ENCODE measurements at regions not wholly inside any gene's neighbourhood (a gene's known extent, or its start where the extent isn't known, plus 50 kb on each side); places are given as distances from the start of the nearest gene placed in this dataset.
"Not testable (repeated sequence)": the region's sequence is repeated elsewhere in the genome, so short reads cannot be mapped to it uniquely, and the experiment has no call there.

DNA sequence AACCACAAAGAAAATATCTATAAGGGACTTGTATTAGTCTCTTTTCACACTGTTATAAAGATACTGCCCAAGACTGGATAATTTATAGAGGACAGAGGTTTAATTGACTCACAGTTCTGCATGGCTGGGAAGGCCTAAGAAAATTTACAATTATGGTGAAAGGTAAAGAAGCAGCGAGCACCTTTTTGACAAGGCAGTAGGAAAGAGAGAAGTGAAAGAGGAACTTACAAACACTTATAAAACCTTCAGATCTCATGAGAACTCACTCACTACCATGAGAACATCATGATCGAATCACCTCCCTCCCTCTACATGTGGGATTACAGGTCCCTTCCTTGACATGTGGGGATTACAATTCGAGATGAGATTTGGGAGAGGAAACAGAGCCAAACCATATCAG is 856.0 kb downstream of the TRAM1L1 start:
- Histone ChIP-seq H3K9ac (ENCODE audit: low read depth, low read length) (no peak overlapping the region), H3K27me3 (ENCODE audit: control insufficient read depth, insufficient read depth, low read length) (no peaks in the 10 kb centered on the region), H3K4me1 (ENCODE audit: control insufficient read depth, insufficient read depth, low read length) (no peaks in the 10 kb centered on the region), H3K9me3 (replicated peaks; ENCODE audit: low read length) (peaks cover 4% of the 10 kb centered on the region), H3K36me3 (ENCODE audit: insufficient read depth, low read length) (no peaks in the 10 kb centered on the region), H3K4me3 (ENCODE audit: low read length) (no peak overlapping the region), H3K4me2 (ENCODE audit: low read length) (no peak overlapping the region)

DNA sequence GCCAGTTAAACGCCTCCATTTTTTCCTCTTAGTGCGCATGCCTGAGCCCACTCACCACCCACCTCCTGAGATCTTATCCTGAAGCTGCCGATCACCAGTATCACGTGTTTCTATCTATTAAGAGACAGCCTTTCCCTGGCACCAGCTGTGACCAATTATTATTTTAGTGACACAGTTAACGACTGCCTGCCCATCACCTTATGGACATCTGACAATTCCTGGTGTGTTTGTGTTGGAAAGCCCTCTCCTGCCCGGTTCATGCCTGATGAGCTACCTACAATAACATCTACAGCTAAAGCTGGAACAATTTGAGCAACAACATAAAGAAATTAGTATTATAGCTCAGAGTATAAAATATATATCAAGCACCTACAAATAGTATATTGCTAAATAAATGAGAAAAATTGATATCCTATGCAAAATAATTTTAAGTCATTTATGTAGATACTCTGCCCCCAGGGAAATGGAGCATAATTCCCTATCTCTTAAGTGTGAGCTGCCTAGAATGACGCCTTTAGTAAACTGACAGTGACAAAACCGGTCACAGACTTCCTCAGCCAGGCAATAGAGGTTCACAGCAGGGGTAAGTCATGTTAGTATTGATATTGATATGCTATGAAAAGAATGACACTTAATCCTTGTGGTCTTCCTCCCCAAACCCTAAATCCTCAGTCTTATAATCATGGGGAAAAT is 862.2 kb downstream of the TRAM1L1 start:
- Histone ChIP-seq H3K27me3 (ENCODE audit: control insufficient read depth, insufficient read depth, low read length) (no peaks in the 10 kb centered on the region), H3K4me1 (ENCODE audit: control insufficient read depth, insufficient read depth, low read length) (no peaks in the 10 kb centered on the region), H3K36me3 (ENCODE audit: insufficient read depth, low read length) (no peaks in the 10 kb centered on the region), H3K9ac (ENCODE audit: low read depth, low read length) (no peak overlapping the region), H3K4me2 (ENCODE audit: low read length) (no peak overlapping the region), H3K9me3 (replicated peaks; ENCODE audit: low read length) (peaks cover 4% of the 10 kb centered on the region), H3K4me3 (ENCODE audit: low read length) (no peak overlapping the region)

DNA sequence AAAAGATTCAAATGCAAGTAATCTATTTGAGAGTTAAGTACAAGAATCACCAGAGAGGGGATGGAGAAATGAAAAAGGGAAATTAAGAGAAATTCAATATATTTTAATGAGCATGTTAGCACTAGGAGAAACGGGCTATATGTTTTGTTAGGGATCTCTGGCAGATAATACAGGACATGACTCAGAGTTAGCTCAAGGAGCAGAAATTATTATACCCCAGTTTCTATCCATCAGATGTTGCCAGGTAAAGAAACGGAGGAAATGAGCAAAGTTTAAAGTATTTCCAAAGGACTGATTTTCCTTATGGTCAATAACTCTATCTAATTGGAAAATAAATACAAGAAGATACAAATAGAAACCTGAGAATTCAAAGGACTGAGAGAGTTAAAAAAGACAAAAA is 867.6 kb downstream of the TRAM1L1 start:
- Histone ChIP-seq H3K9me3 (replicated peaks; ENCODE audit: low read length) (peaks cover 3% of the 10 kb centered on the region), H3K36me3 (ENCODE audit: insufficient read depth, low read length) (no peaks in the 10 kb centered on the region), H3K4me2 (ENCODE audit: low read length) (no peak overlapping the region), H3K27me3 (ENCODE audit: control insufficient read depth, insufficient read depth, low read length) (no peaks in the 10 kb centered on the region), H3K4me3 (ENCODE audit: low read length) (no peak overlapping the region), H3K9ac (ENCODE audit: low read depth, low read length) (no peak overlapping the region), H3K4me1 (ENCODE audit: control insufficient read depth, insufficient read depth, low read length) (no peaks in the 10 kb centered on the region)

DNA sequence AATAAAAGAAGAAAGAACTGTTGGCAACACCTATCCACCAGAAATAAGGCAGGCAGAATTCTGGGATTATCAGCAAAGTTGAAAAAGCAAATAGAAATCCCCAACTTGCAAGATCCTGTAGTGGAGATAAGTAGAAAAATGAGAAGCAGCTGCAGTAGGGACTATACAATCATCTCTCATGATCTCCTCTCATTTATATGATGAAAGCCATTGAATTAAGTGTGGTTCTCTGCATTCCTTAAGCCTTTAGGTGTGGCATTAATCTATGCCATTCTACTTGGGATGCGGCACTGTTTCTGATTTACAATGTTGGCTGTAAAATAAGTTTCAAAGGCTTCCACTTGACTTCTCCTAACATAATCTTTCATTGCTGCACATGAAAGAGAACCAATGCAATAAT is 869.8 kb downstream of the TRAM1L1 start:
- Histone ChIP-seq H3K9ac (ENCODE audit: low read depth, low read length) (no peak overlapping the region), H3K4me1 (ENCODE audit: control insufficient read depth, insufficient read depth, low read length) (no peaks in the 10 kb centered on the region), H3K4me2 (ENCODE audit: low read length) (no peak overlapping the region)

DNA sequence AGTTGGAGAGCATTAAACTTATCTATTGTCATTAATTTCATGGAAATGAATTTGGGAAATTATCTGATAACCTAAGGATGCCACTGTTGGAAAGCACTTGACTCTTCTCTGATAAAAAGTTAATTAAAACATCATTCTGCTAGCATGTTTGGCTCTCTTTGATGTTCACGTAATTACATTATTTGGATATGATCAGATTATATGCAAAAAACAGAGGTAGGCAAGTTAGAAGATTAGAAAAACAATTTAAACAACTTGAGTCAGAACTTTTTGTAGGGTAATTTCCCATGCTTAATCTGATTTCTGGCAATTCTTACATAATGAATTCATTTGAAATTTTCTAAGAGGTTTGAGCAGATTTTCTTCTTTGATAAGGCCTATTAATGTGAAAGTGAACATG is 882.9 kb downstream of the TRAM1L1 start:
- H3K4me2 ChIP-seq (ENCODE audit: low read length), result no peak overlapping the region
- no peaks in the 10 kb centered on the region for H3K9me3 ChIP-seq (replicated peaks; ENCODE audit: low read length)
- no peak overlapping the region for H3K4me3 ChIP-seq (ENCODE audit: low read length)
- H3K9ac ChIP-seq (ENCODE audit: low read depth, low read length), result no peak overlapping the region
- no peaks in the 10 kb centered on the region for H3K27me3 ChIP-seq (ENCODE audit: control insufficient read depth, insufficient read depth, low read length)
- H3K4me1 ChIP-seq (ENCODE audit: control insufficient read depth, insufficient read depth, low read length), result no peaks in the 10 kb centered on the region
- no peaks in the 10 kb centered on the region for H3K36me3 ChIP-seq (ENCODE audit: insufficient read depth, low read length)

More for the DNA sequence above, 869.8 kb downstream of the TRAM1L1 start:
- H3K9me3 ChIP-seq (replicated peaks; ENCODE audit: low read length), result peaks cover 3% of the 10 kb centered on the region
- no peaks in the 10 kb centered on the region for H3K36me3 ChIP-seq (ENCODE audit: insufficient read depth, low read length)
- no peak overlapping the region for H3K4me3 ChIP-seq (ENCODE audit: low read length)
- no peaks in the 10 kb centered on the region for H3K27me3 ChIP-seq (ENCODE audit: control insufficient read depth, insufficient read depth, low read length)

DNA sequence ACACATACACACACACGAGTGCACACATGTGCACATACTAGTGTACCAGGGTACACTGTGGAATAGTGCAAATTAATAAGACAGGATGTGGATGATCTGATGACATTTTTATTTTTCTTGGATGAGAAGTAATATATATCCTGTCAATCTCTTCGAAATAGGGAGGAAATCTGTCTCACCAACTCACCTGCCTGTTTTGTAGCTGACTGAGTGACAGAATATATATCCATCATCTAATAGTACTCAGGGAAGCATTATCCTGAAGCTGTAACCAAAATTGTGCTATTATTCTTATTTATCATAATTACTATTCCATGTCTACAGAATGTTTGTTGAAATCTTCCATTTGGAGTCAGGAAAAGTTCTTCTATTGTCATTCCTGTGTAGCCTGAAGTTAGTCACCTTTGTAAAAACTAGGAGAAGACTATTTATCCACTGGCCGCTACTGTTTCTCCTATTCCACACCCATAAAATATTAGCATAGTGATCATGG is 888.0 kb downstream of the TRAM1L1 start:
- Histone ChIP-seq H3K9ac (ENCODE audit: low read depth, low read length) (no peak overlapping the region), H3K9me3 (replicated peaks; ENCODE audit: low read length) (no peaks in the 10 kb centered on the region), H3K27me3 (ENCODE audit: control insufficient read depth, insufficient read depth, low read length) (no peaks in the 10 kb centered on the region), H3K4me3 (ENCODE audit: low read length) (no peak overlapping the region), H3K36me3 (ENCODE audit: insufficient read depth, low read length) (no peaks in the 10 kb centered on the region), H3K4me1 (ENCODE audit: control insufficient read depth, insufficient read depth, low read length) (no peaks in the 10 kb centered on the region), H3K4me2 (ENCODE audit: low read length) (no peak overlapping the region)

DNA sequence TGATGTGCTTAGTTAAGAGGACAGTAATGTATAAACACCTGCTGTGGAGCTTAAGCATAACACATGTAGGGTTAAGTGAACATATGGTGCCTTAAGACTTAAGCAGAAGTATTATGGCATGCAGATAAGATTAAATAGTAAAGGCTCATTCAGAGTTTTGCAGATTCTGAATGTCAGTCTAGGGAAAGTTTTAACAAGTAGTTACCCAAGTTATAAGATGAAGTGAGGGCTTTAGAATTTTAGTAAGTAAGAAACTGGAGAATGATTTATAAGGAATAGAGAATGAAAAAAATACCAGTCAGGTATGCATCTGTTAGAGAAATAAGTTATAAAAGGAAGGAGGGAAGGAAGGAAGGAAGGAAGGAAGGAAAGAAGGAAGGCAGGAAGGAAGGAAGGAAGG is 902.1 kb downstream of the TRAM1L1 start:
- Histone ChIP-seq H3K9ac (ENCODE audit: low read depth, low read length) (no peak overlapping the region), H3K27me3 (ENCODE audit: control insufficient read depth, insufficient read depth, low read length) (no peaks in the 10 kb centered on the region), H3K36me3 (ENCODE audit: insufficient read depth, low read length) (no peaks in the 10 kb centered on the region), H3K4me3 (ENCODE audit: low read length) (no peak overlapping the region), H3K4me1 (ENCODE audit: control insufficient read depth, insufficient read depth, low read length) (no peaks in the 10 kb centered on the region), H3K9me3 (replicated peaks; ENCODE audit: low read length) (peaks cover 5% of the 10 kb centered on the region), H3K4me2 (ENCODE audit: low read length) (no peak overlapping the region)

DNA sequence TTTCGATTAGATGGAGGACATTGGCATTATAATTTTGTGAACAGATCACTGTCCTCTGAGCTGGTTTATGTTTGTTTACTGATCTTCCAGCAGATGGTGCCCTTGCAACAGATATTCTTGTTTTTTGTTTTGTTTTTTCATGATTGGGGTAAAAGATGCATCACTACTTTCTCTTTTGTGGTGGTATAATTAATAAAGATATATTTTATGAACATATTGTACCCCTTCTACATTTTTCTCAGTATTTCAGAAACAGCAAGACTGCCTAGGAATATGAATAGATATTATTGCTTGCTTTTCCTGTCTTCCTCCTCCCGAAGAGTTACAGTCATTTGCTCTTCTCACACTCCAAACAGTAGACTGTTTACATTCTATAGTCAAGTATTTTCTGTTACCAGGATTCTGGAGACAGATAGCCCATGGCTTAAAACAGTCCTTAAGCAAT is 905.2 kb downstream of the TRAM1L1 start:
- Histone ChIP-seq H3K9ac (ENCODE audit: low read depth, low read length) (no peak overlapping the region), H3K27me3 (ENCODE audit: control insufficient read depth, insufficient read depth, low read length) (no peaks in the 10 kb centered on the region)

DNA sequence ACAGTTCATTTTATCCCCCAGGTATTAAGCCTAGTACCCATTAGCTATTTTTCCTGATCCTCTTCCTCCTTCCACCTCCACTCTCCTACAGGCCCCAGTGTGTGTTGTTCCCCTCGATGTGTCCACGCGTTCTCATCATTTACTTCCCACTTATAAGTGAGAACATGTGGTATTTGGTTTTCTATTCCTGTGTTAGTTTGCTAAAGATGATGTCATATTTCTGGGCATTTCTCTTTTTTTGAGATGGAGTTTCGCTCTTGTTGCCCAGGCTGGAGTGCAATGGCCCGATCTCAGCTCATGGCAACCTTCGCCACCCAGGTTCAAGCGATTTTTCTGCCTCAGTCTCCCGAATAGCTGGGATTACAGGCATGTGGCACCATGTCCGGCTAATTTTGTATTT is 934.0 kb downstream of the TRAM1L1 start:
- H3K36me3 ChIP-seq (ENCODE audit: insufficient read depth, low read length); H3K4me2 ChIP-seq (ENCODE audit: low read length); H3K4me3 ChIP-seq (ENCODE audit: low read length); H3K4me1 ChIP-seq (ENCODE audit: control insufficient read depth, insufficient read depth, low read length); H3K9me3 ChIP-seq (replicated peaks; ENCODE audit: low read length); H3K9ac ChIP-seq (ENCODE audit: low read depth, low read length); H3K27me3 ChIP-seq (ENCODE audit: control insufficient read depth, insufficient read depth, low read length): not testable (repeated sequence)

More for the DNA sequence above, 905.2 kb downstream of the TRAM1L1 start:
- Histone ChIP-seq H3K4me1 (ENCODE audit: control insufficient read depth, insufficient read depth, low read length) (no peaks in the 10 kb centered on the region), H3K4me2 (ENCODE audit: low read length) (no peak overlapping the region), H3K4me3 (ENCODE audit: low read length) (no peak overlapping the region), H3K9me3 (replicated peaks; ENCODE audit: low read length) (no peaks in the 10 kb centered on the region), H3K36me3 (ENCODE audit: insufficient read depth, low read length) (no peaks in the 10 kb centered on the region)

DNA sequence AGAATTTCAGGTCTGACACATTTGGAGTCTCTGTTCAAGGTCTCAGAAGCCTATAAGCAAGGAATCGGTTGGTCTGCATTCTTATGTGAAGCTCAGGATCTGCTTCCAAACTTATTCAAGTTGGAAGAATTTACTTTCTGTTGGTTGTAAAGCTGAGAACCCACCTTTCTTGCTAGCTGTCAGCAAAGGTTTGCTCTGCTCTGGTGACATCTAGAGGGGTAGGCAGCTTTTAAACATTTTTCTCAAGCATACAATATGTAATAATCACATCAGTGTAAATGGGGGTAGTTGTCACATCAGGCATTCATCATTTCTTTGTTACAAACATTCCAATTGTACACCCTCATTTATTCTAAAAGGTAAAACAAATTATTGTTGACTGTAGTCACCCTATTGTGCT is 935.2 kb downstream of the TRAM1L1 start:
- Histone ChIP-seq H3K36me3 (ENCODE audit: insufficient read depth, low read length) (no peaks in the 10 kb centered on the region), H3K27me3 (ENCODE audit: control insufficient read depth, insufficient read depth, low read length) (no peaks in the 10 kb centered on the region), H3K4me1 (ENCODE audit: control insufficient read depth, insufficient read depth, low read length) (no peaks in the 10 kb centered on the region), H3K4me3 (ENCODE audit: low read length) (no peak overlapping the region), H3K9me3 (replicated peaks; ENCODE audit: low read length) (no peaks in the 10 kb centered on the region), H3K9ac (ENCODE audit: low read depth, low read length) (no peak overlapping the region), H3K4me2 (ENCODE audit: low read length) (no peak overlapping the region)

DNA sequence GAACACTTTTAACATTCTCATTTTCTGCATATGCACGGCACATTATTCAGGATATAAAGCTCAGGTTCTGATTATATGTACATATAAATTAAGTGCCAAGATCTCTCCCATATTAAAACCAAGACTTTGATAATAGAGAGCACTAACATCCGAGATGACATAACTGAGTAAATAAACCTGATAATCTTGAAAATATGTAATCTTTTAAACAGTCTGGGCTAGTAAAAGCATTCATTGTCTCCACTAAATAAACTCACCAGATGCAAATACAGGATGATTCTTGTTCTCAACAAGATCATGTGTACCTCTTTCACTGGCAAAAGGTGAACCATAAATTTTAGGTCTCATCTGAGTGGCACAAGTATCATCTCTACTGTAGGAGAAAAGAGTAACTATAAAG is 942.2 kb downstream of the TRAM1L1 start:
- no peaks in the 10 kb centered on the region for H3K9me3 ChIP-seq (replicated peaks; ENCODE audit: low read length)
- H3K4me3 ChIP-seq (ENCODE audit: low read length), result no peak overlapping the region
- no peaks in the 10 kb centered on the region for H3K36me3 ChIP-seq (ENCODE audit: insufficient read depth, low read length)
- no peak overlapping the region for H3K9ac ChIP-seq (ENCODE audit: low read depth, low read length)
- no peaks in the 10 kb centered on the region for H3K4me1 ChIP-seq (ENCODE audit: control insufficient read depth, insufficient read depth, low read length)
- no peak overlapping the region for H3K4me2 ChIP-seq (ENCODE audit: low read length)
- no peaks in the 10 kb centered on the region for H3K27me3 ChIP-seq (ENCODE audit: control insufficient read depth, insufficient read depth, low read length)

DNA sequence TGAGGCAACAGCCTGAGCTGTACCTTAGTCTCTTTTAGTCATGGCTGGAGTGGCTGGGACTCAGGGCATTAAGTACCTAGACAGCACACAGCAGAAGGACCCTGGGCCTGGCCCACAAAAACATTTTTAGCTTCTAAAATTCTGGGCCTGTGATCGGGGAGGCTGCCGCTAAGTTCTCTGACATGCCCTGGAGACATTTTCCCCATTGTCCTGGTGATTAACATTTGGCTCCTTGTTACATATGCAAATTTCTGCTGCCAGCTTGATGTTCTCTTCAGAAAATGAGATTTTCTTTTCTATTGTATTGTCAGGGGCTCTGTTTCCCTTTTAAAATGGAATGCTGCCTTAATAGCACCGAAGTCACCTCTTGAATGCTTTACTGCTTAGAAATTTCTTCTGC is 952.4 kb downstream of the TRAM1L1 start:
- Histone ChIP-seq H3K36me3 (ENCODE audit: insufficient read depth, low read length) (no peaks in the 10 kb centered on the region), H3K9ac (ENCODE audit: low read depth, low read length) (no peak overlapping the region), H3K4me3 (ENCODE audit: low read length) (no peak overlapping the region), H3K9me3 (replicated peaks; ENCODE audit: low read length) (no peaks in the 10 kb centered on the region), H3K27me3 (ENCODE audit: control insufficient read depth, insufficient read depth, low read length) (no peaks in the 10 kb centered on the region), H3K4me1 (ENCODE audit: control insufficient read depth, insufficient read depth, low read length) (no peaks in the 10 kb centered on the region), H3K4me2 (ENCODE audit: low read length) (no peak overlapping the region)

All from skeletal muscle satellite cell (primary cell).